NCI-H146 treated with DMSO at 0.1 percent for 48 hours (cell line): ENCODE measurements at regions not wholly inside any gene's neighbourhood (a gene's known extent, or its start where the extent isn't known, plus 50 kb on each side); places are given as distances from the start of the nearest gene placed in this dataset.

ENCODE experiments used
- DNase-seq: peaks from one replicate; lab custom pipeline; 2025; ENCODE audit not compliant: unreplicated experiment; lab: John Stamatoyannopoulos, UW

DNA sequence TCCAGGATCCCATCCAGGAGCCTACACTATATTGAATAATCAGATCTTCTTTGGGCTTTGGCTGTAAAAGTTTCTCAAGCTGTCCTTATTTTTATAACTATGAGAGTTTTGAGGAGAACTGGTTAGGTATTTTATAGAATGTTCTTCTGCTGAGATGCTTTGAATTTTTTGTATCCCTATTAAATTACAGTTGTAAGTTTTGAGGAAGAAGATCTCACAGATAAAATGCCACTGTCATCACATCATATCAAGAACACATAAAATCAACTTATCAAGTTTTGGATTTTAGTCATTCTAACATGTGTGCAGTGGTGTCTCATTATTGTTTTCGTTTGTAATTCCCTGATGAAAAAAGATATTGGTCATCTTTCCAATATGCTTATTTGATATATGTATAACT, 260.2 kb upstream of the COL3A1 start:
- no peak for DNase-seq

- no peak for DNase-seq
These were observed 253.2 kb upstream of the COL3A1 start for GRCh38 chr2:188720811-188721605.

DNA sequence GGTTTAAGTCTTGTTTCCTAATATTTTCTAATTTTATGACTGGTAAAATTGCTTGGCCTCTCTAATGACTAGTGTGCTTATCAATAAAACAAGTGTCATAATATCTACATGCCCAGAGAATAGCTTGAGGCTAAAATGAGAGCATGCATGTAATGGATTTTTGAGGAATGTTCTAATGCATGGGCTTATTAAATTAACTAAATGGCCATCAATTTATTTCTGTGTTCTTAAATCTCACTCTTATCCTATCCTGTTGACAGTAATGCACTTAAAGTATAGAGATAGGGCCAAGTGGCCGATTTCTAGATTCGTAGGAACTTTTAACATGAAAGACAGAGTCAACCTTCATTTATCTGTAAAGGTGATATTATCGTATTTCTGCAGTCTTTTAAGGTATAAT, 252.4 kb upstream of the COL3A1 start:
- DNase-seq: no peak

DNA sequence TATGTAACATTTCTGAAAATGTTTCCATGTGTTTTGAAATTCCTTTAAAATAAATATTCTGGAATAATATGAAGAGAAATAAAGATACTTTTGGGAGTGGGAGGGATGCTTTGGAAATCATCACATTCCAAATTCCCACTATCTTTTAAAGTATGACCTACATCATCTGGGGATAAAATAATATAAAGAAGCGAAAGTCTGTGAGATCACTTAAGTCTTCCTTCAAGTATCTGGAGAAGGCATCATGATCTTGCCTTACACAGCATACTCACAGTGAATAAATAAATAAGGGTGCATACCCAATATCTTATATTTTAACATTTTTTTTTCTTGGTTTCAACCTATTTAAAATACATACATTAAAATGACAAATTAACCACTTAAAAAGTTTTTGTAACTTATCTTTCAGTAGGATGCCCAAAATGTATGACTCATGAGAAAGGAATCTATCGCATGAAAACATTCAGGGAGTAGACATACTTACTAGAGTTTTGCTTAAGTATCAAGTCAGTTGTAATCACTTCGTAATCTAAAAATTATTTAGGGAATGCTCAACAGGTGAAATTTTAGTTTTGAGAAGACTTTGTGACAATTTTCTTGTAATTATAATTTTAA, 248.3 kb upstream of the COL3A1 start:
- DNase-seq: no peak

DNA sequence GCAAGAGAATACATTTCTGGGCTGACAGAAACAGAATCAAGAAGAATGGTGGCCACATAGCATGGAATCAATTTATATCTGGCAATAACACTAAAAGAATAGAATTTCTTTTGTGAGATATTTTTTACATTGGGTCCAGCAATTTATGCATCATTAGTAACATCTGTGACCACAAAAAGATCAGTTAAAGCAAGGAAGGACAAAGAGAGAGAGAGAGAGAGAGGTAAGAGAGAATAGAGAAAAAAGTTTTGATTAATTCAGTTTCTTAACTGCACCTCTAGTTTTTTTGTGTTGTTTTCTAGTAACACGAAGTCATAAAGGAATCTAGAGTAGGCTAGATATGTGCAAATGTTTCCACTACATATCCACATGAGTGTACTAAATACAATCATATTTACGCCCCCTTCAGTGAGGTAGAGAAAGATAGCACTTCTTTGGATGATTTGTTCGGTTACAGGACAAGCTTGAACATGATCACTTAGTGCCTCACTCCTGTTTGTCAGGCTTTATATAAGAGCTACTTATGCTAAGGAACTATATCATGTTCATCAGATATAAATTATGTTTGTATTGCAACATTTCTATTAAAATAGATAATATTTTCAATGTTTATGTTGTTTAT, 247.4 kb upstream of the COL3A1 start:
- no peak for DNase-seq

GRCh38 chr2:188727846-188728245, 246.3 kb upstream of the COL3A1 start:
- DNase-seq: no peak

DNA sequence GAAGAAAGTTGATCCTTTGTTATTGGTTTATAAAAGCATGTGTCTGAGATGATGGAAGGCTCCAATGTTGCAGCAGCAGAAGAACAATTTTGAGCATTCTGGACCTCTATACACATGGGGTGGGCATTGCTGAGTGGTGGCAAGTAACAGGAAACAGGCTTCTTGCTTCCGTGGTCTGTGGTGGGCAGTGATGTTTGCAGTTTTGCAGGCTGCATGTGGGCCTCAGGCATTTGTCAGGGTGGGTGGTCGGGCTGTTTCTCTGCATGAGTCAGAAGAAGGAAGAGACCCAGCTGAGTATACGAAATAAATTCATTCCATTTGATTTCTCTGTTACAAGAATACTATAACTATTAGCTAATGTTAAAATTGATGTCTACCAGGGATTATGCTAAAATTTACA, 239.5 kb upstream of the COL3A1 start:
- DNase-seq: no peak

DNA sequence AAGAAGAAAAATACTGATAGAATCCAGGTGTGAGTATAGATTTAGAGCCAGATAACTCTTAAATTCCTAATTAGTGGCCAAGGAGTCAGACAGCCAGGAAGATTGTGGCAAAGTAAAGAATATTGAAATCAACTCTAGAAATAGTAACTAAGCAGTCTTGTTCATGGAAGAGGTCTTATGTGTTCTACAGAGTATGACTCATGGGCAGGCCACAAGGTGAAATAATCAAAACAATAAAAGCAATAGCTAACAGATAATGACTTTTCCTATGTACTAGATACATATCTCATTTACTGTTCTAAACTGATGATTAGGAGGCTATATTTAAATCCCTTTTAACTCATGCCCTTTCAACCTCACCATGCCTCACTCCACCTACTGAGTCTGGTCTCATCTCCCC, 227.4 kb upstream of the COL3A1 start:
- DNase-seq: no peak

DNA sequence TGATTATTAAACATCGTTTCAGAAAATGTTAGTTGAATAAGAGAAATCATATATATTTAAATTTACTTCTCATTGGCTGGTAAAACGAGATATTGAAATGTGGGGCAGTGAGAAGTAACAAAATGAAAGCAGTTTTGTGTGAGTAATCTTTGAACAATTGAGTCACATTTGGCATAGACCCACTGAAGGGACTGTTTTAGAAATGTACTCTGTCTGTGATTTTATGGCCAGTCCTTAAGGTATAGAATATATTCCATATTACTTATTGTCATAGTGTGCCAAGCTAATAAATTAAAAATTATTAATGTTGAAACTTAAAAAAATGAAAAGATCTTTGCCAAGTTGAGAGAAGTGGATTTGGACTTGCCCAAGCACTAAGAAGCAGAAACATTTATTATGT, 222.4 kb upstream of the COL3A1 start:
- no peak for DNase-seq

DNA sequence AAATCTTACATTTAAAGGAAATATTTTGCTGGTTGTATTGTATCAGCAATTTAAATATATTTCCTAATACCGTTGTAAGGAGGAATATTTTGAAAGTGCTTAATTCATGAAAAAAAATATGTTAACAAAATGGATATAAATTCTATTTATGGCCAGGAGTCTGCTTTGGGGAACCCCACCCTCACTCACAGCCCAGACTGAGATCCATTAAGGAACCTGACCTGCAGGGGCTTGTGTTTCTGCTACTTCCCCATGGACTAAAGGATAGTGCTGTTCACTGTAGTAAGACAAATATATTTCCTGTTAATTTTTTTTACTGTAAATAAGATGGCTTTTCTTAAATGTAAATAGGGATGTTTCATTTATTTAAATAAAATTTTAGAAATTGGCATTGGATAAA, 221.9 kb upstream of the COL3A1 start:
- DNase-seq: no peak

DNA sequence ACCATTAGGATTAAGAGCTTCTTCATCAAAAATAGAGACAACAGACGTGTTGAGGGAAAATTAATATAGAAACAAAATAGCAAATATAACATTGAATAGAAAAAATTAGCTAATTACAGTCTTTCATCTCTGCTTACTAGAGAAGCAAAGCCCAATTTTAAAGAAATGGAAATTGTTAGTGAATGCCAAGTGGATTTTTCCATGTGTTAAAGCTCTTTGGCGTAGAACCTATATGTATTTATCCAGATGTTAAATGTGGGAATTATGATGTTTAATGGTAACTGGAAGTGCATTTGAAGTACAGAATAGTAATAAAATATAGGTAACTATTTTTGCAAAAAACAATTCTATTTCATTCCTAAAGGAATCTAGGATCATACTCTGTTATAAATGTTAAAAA, 212.0 kb upstream of the COL3A1 start:
- DNase-seq: no peak

DNA sequence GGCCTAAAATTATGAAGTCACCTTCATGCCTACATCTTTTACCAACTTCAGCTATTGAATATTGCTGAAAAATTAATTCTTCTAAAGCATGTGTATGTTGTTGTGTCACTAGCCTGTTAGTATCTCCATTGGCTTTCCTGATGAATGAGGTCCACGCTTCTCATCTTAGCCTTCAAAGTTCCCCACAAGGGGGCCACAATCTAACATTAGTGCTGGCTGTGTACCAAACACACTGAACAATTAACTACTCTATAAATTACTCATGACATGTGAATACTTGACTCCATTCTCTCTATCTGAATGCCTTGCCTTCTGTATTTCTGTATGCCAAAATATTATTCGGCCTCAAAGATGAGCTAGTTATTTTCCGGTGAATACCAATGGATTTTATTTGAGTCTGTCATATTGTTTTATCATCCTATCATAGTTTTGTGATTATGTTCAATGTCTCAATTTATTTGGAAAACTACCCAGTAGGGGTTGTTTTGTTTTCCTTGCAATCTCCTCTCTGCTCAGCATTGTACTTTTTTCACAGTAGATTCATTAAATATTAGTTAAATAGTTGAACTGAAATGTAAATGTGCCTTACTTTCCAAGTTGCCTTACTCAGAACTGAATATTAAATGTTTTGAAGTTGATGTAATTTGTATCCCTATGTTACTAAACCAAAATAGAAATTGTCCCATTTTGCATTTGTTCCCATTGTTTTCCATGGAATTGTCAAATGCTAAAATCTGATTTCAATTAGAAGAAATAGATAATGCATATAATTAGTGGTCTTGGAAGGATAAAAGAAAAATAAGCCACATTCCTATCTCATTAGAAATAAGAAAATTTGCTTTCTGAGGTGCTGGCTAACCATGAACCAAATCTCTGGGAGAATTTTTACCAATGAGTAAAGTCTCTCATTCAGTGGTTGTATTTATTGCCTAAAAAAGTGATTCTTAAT, 208.4 kb upstream of the COL3A1 start:
- no peak for DNase-seq

DNA sequence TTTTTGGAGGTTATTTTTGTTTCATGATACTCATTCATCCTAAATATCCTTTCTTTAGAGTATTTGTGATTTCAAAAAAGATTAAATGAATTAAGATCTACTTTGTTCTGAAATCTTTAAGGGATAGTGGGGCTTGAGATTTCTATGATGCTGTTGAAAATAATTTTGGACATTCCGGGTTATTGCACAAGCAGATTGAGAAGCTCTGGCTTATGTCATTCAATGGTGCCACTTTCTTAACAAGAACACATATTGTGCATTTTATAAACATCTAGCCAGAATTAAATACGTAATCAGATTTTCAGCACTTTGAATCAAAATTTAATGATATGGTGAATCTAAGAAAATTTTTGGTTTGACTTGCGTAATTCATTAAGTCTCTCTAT, 207.7 kb upstream of the COL3A1 start:
- no peak for DNase-seq

- DNase-seq: no peak
These were observed 207.0 kb upstream of the COL3A1 start for GRCh38 chr2:188767176-188767575.

- no peak for DNase-seq
These were observed 203.9 kb upstream of the COL3A1 start for GRCh38 chr2:188770296-188770695.

GRCh38 chr2:188773075-188773474, 201.1 kb upstream of the COL3A1 start:
- DNase-seq: peak; percentile 93

- no peak for DNase-seq
These were observed 197.5 kb upstream of the COL3A1 start for GRCh38 chr2:188776634-188777033.

GRCh38 chr2:188784269-188784762, 189.9 kb upstream of the COL3A1 start:
- DNase-seq: no peak

- no peak for DNase-seq
These were observed 189.1 kb upstream of the COL3A1 start for GRCh38 chr2:188785061-188785460.

DNA sequence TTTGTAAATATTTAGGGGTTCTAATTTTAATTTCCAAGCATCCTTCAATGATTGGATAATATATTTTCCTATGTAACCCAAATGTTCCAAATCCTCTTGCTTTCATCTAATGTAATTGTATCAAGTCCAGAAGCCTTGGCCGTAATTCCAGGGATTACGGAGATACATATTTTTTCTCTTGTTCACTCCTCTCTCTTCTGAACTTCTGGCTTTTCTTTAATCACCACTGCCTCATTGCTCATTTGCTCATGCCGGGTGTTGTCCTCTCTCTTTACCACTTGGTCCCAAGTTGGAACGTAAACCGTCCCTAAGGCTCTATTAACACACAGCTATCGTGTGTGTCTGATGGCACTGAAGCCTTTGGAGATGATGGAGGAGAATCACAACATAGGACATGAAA, 188.7 kb upstream of the COL3A1 start:
- no peak for DNase-seq

DNA sequence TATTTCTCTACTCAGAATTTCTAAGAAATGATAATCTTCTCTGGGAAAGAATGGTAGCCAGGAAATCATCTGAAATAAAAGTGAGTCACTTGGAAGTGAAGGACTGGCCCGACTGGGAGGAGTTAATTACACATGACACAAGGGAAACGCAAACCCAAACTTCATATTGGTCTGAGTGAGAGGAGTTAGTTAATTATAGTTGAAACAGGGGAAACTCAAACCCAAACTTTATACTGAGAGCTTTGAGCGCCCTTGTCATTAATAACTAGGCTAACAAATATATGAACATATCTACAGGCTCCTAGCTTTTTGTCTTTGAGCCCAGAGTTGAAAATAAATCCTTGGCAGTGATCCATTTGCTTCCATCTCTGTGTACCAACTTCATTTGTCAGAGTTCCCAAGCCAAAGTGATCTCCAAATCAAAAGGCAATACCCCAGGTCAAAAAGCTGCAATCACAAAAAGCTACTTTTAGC, 187.8 kb upstream of the COL3A1 start:
- no peak for DNase-seq
